ENCODE measurements at regions not wholly inside any gene's neighbourhood (a gene's known extent, or its start where the extent isn't known, plus 50 kb on each side); places are given as distances from the start of the nearest gene placed in this dataset.

- no peak for TF ChIP-seq CTCF (IDR thresholded peaks at IDR 0.05; ENCODE audit: insufficient read depth, low read depth, low read length, missing control alignments)
- no peak for DNase-seq (ENCODE audit: low read depth)
- no peak overlapping the region for H3K4me3 ChIP-seq (ENCODE audit: low read length)
Measured at GRCh38 chr17:14933676-14934075, 331.4 kb downstream of the PMP22 start.

GRCh38 chr17:14926526-14927122, 338.5 kb downstream of the PMP22 start:
- peak; percentile 76 for TF ChIP-seq CTCF (IDR thresholded peaks at IDR 0.05; ENCODE audit: insufficient read depth, low read depth, low read length, missing control alignments)
- peak; percentile 81 for DNase-seq (ENCODE audit: low read depth)

GRCh38 chr17:14926073-14926472, 339.1 kb downstream of the PMP22 start:
- no peak overlapping the region for H3K4me3 ChIP-seq (ENCODE audit: low read length)
- DNase-seq (ENCODE audit: low read depth) = no peak
- TF ChIP-seq CTCF (IDR thresholded peaks at IDR 0.05; ENCODE audit: insufficient read depth, low read depth, low read length, missing control alignments) = no peak

More at GRCh38 chr17:14926526-14927122, 338.5 kb downstream of the PMP22 start:
- H3K4me3 ChIP-seq (ENCODE audit: low read length) = no peak overlapping the region

GRCh38 chr17:14925498-14925897, 339.6 kb downstream of the PMP22 start:
- no peak for DNase-seq (ENCODE audit: low read depth)
- H3K4me3 ChIP-seq (ENCODE audit: low read length) = no peak overlapping the region
- no peak for TF ChIP-seq CTCF (IDR thresholded peaks at IDR 0.05; ENCODE audit: insufficient read depth, low read depth, low read length, missing control alignments)

GRCh38 chr17:14923981-14924380, 341.1 kb downstream of the PMP22 start:
- no peak for TF ChIP-seq CTCF (IDR thresholded peaks at IDR 0.05; ENCODE audit: insufficient read depth, low read depth, low read length, missing control alignments)
- H3K4me3 ChIP-seq (ENCODE audit: low read length) = no peak overlapping the region
- DNase-seq (ENCODE audit: low read depth) = no peak

GRCh38 chr17:14922411-14922810, 342.7 kb downstream of the PMP22 start:
- no peak for TF ChIP-seq CTCF (IDR thresholded peaks at IDR 0.05; ENCODE audit: insufficient read depth, low read depth, low read length, missing control alignments)
- DNase-seq (ENCODE audit: low read depth) = no peak
- H3K4me3 ChIP-seq (ENCODE audit: low read length) = no peak overlapping the region

- no peak for DNase-seq (ENCODE audit: low read depth)
- H3K4me3 ChIP-seq (ENCODE audit: low read length) = no peak overlapping the region
- no peak for TF ChIP-seq CTCF (IDR thresholded peaks at IDR 0.05; ENCODE audit: insufficient read depth, low read depth, low read length, missing control alignments)
Measured at GRCh38 chr17:14921936-14922335, 343.2 kb downstream of the PMP22 start.
